HG02884 (cell line): ENCODE measurements at regions not wholly inside any gene's neighbourhood (a gene's known extent, or its start where the extent isn't known, plus 50 kb on each side); places are given as distances from the start of the nearest gene placed in this dataset.

ENCODE experiments used
- ATAC-seq: cut with Tn5 transposase; IDR thresholded peaks from one replicate; pipeline ENCODE4 v1.9.1; 2021; ENCODE audit warnings: mild to moderate bottlenecking, moderate library complexity; ENCODE audit not compliant: unreplicated experiment

GRCh38 chr10:44435196-44435595, 50.3 kb upstream of the CXCL12 start:
- no peak for ATAC-seq

DNA sequence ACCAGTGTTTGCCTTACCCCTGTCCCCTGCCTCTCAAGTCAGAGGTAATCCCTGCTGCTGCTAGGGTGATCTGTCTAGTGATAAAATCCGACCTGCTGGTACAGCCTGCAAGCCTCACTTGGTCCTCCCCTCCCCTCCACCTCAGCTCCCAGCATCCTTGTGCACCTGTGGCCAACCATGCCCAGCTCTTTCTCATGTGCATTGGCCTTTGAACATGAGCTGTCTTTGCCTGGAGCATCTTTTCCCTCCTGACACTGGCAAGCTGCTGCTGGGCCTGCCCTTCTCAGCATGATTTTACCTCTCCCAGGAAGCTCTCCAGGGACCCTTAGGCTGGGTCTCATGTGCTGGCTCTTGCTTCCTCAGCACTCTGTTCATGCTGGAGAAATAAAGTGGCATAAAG, 51.3 kb upstream of the CXCL12 start:
- no peak for ATAC-seq

DNA sequence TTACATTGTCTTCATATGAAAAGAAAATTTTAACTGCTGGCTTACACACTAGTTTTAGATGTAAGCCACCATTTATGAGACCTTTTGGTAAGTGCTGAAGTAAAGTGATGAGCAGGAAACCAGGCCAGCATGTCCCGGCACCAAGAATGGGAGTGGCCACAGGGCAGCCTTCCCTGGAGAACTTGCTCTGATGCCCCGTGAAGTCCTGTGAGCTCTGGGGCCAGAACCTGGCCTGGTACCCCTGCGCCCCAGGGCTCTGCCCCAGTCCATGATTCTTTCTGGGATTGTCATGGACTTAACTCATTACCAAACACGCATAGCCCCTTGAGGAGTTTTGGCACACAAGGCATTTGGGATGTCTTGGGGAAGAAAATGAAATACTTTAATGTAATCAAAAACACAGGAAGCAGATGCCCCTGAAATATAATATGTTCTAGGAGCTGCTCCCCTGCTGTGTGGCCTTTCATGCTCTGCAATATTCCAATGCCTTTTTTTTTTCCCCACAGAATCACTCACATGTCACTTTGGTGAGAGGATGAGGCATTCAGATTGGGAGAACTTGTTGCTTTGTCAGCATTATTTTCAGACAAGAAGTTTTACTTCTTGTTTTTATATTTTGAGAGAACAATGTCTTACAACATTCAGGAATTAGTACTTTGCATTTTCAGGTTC, 53.1 kb upstream of the CXCL12 start:
- ATAC-seq: no peak

GRCh38 chr10:44439239-44439957, 54.5 kb upstream of the CXCL12 start:
- no peak for ATAC-seq

DNA sequence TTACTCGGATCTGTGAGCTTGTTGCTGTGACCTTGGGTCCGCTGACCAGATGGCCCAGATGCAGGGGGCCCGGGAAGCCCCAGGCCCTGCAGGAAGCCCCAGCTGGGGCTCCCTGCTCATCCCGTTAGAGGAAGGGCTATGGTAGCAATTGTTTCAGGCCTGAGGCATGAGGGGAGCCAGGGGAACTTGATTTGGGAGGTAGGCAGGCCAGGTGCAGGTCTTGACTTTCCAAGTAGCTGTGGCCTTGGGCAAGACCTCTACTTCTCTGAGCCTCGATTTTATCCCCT, 55.0 kb upstream of the CXCL12 start:
- ATAC-seq: no peak

DNA sequence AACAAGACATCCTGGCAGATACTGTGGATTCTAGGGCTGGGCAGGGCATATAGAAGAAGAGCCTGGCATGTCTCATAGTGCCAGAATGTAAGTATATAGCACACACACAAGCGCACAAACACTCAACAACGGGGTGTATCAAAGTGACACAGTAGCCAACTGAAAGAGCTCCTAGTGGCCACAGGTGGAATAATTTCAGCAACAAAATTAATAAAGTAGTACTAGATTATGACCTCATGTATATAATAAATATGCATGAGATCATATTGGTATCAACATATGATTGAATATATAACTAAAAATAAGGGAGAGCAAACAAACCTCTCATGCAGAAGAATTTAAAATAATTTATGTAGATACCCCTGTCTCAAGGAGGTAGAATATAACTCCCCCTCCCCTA, 72.4 kb upstream of the CXCL12 start:
- ATAC-seq: no peak

DNA sequence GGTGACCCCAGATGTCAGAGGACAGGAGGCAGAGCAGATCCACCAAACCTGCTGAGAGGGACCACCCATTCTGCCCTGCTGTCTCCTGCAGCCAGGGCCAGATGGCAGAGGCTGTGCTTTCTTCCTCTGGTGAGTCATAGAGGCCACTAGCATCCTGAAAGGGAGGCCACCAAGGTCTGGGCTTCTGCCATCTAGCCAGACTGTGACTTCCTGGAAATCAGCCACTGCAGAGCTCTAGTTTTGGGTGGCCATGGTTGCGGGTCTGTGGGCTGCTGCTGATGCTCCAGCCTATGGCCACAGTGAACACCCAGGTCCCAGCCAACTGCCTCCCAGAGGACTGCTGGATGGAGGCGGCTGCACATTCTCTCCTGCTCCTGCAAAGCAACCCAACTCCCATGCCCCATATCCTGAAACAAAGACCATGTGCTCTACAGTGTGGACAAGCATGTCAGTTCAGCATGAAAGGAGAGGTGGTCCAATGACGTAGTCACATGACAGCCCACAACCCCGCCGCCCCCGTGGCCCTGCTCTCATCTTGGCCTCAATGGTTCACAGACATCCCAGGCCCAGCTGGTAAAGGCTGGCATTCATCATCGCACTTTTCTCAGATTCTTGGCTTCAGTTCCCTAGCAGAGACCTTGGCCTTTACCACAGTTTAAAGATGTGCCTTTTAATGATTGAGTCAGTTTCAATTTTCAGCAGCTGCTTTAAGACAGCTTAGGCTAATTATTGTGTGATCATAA, 73.9 kb upstream of the CXCL12 start:
- ATAC-seq: no peak

- ATAC-seq: no peak
These were observed 74.8 kb upstream of the CXCL12 start for GRCh38 chr10:44459671-44460070.

DNA sequence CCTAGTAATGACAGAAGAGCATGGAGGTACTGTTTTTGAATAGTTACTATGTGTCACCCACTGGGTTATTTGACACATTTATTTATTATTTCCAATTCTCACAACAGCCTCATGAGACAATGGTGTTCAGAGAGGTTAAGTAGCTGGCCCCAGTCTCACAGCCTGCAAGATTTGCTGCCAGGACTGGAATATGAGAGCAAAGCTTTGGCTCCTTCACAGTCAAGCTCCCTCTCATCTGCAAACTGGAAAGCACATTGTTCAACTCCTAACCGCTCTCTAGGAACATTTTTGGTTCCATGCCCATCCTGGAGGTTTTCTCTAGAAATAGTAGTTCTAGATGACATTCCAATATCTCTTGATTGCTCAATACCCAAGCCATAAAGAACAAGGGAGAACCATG, 75.5 kb upstream of the CXCL12 start:
- no peak for ATAC-seq

DNA sequence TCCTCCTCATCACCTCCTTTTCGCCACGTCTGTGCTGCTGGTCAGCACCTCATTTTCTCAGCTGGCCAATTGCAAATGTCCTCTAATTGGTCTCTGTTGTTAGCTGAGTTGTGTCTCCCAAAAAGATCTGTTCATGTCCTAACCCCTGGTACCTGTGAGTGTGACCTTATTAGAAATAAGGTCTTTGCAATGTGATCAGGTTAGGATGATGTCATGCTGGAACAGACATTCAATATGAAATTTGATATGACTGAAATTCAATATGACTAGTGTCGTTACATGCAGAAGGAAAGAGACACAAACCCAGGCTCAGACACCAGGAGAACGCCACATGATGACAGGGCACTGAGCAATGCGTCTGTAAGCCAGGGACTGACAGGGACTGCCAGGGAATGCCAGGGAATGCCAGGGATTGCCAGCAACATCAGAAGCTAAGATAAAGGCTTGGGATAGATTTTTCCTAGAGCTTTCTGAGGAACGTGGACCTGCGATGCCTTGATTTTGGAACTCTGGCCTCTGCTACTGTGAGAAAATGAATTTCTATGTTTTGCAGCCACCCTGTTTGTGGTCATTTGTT, 77.5 kb upstream of the CXCL12 start:
- ATAC-seq: no peak

DNA sequence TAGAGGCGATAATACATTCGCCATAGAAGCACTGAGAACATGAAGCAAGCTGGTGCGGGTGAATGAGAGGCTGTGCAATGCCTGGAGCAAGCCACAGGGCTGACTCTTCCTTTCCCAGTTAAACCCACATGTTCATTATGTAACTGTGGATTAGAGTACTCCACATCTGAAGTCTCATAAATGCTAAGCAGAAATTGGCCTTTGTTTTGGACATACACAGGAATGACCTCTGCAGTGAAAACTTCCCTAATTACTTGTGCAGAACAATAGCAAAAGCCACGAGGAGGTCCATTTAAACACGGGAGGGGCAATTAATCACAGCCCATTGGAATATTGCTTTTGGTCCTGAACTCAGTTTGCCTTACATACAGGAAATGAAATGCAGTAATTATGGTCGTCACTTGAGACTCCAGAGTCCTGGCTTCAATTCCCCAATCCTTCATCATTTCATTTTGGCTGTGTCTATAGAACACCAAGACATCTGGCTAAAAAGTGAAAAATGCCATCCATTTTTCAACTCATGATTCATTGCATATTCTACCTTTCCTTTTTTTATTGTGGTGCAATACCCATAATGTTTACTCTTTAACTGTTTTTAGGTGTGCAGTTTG, 78.7 kb upstream of the CXCL12 start:
- ATAC-seq: no peak

DNA sequence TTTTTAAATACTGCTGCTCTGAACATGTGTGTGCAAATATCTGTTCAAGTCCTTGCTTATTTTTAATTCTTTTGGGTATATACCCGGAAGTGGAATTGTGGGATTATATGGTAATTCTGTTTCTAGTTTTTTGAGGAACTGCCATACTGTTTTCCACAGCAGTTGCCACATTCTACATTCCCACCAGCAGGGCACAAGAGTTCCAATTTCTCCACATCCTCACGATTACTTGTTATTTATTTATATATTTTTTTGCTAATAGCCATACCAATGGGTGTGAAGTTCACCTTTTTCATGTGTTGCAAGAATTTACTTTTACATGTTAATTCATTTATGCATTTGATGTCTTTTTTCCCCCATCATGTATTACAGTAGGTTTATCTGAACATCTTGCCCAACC, 79.6 kb upstream of the CXCL12 start:
- ATAC-seq: no peak

DNA sequence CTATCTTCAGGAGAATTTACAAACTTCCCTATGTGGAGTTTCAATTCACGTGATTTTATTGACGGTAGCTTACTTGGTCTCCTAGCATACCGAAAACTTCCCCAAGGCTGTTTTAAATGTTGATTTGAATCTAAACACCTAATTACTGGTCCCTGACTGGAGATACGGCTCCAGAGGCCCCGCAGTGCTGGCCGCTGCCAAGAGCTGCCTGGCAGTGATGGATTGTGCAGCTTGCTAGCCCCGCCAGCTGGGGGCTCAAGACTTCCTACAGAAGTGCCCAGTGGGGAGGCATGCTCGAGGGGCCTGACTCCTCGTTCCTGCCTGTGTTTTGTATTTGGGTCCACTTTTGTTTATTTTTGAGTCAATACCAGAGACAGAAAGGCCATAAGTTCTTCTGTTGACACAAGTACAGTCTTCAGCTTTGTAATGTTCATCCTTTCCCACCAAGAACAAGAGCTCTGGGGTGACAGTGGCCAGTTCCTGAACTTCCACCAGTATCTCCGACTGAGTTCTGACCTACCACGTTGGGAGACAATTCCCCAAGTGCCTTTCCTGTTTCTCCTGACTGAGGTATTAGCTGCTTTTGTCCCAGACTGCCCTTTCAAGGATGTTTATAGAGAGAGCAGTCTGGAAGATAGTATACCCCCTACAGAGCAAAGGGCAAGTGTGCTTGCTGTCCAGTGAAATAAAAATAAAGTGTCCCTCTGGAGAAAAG, 80.7 kb upstream of the CXCL12 start:
- ATAC-seq: no peak

- ATAC-seq: no peak
These were observed 81.3 kb upstream of the CXCL12 start for GRCh38 chr10:44466236-44466635.

GRCh38 chr10:44467090-44467489, 82.2 kb upstream of the CXCL12 start:
- ATAC-seq: no peak

- ATAC-seq: no peak
These were observed 83.0 kb upstream of the CXCL12 start for GRCh38 chr10:44467900-44468299.

GRCh38 chr10:44468525-44468924, 83.6 kb upstream of the CXCL12 start:
- no peak for ATAC-seq

DNA sequence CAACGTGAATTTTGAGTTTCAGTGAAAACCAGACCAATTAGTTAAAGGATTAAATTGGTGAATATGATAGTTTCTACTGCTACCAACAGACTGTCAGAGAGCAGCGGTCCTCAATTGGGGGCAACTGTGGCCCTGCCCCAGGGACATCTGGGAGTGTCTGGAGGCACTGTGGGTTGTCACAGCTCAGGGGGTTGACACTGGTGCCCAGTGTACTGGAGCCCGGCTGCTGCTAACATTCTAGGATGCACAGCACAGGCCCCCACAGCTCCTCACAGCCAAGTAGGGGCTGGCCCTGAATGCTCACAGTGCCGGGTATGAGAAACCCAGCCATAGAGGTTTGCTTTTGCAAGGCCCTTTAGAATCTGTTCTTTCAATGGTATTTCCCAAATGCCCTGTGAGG, 84.1 kb upstream of the CXCL12 start:
- no peak for ATAC-seq

- ATAC-seq: no peak
These were observed 85.9 kb upstream of the CXCL12 start for GRCh38 chr10:44470784-44471183.

- ATAC-seq: no peak
These were observed 86.5 kb upstream of the CXCL12 start for GRCh38 chr10:44471410-44471809.

- no peak for ATAC-seq
These were observed 88.2 kb upstream of the CXCL12 start for GRCh38 chr10:44473146-44473545.
